GM12872 (cell line): ENCODE measurements at regions not wholly inside any gene's neighbourhood (a gene's known extent, or its start where the extent isn't known, plus 50 kb on each side); places are given as distances from the start of the nearest gene placed in this dataset.

Experiments used
- TF ChIP-seq, protein P1 (sequence below): IDR thresholded peaks from 3 replicates; pipeline ENCODE4 v1.5.1; 2011; ENCODE audit warnings: low read depth, mild to moderate bottlenecking, low read length, moderate library complexity; ENCODE audit not compliant: insufficient read depth

GRCh38 chr17:65406552-65406951 is 154.9 kb downstream of the AXIN2 start:
- TF ChIP-seq, protein P1, sequence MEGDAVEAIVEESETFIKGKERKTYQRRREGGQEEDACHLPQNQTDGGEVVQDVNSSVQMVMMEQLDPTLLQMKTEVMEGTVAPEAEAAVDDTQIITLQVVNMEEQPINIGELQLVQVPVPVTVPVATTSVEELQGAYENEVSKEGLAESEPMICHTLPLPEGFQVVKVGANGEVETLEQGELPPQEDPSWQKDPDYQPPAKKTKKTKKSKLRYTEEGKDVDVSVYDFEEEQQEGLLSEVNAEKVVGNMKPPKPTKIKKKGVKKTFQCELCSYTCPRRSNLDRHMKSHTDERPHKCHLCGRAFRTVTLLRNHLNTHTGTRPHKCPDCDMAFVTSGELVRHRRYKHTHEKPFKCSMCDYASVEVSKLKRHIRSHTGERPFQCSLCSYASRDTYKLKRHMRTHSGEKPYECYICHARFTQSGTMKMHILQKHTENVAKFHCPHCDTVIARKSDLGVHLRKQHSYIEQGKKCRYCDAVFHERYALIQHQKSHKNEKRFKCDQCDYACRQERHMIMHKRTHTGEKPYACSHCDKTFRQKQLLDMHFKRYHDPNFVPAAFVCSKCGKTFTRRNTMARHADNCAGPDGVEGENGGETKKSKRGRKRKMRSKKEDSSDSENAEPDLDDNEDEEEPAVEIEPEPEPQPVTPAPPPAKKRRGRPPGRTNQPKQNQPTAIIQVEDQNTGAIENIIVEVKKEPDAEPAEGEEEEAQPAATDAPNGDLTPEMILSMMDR = no peak

DNA sequence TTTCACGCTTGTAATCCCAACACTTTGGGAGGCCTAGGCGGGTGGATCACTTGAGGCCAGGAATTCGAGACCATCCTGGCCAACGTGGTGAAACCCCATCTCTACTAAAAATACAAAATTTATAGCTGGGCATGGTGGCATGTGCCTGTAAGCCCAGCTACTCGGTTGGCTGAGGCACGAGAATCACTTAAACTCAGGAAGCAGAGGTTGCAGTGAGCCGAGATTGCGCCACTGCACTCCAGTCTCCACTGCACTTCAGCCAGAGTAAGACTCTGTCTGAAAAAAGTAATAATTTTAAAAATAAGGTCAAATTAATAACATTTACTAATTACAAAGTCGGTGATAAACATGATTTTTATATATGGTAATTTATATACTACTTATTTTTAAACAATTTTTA is 155.9 kb downstream of the AXIN2 start:
- TF ChIP-seq, protein P1 = no peak

DNA sequence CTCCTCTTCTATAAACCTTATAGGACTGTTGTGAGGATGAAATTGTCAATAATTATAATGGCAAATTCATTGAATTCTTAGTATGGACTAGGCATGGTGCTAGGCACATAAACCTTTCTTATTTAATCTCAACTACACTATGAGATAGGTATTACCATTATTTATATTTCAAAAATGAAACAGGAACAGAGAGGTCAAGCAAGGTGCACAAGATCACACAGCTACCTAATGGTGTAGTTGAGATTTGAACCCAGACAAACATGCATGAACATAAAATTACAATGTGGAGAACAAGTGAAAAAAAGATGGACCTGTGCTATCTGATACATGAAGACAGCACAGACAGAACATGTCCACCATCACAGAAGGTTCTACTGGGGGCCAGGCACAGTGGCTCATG is 156.7 kb downstream of the AXIN2 start:
- TF ChIP-seq, protein P1 = no peak

- TF ChIP-seq, protein P1 = no peak
Observed at GRCh38 chr17:65403626-65404025, 157.8 kb downstream of the AXIN2 start.

DNA sequence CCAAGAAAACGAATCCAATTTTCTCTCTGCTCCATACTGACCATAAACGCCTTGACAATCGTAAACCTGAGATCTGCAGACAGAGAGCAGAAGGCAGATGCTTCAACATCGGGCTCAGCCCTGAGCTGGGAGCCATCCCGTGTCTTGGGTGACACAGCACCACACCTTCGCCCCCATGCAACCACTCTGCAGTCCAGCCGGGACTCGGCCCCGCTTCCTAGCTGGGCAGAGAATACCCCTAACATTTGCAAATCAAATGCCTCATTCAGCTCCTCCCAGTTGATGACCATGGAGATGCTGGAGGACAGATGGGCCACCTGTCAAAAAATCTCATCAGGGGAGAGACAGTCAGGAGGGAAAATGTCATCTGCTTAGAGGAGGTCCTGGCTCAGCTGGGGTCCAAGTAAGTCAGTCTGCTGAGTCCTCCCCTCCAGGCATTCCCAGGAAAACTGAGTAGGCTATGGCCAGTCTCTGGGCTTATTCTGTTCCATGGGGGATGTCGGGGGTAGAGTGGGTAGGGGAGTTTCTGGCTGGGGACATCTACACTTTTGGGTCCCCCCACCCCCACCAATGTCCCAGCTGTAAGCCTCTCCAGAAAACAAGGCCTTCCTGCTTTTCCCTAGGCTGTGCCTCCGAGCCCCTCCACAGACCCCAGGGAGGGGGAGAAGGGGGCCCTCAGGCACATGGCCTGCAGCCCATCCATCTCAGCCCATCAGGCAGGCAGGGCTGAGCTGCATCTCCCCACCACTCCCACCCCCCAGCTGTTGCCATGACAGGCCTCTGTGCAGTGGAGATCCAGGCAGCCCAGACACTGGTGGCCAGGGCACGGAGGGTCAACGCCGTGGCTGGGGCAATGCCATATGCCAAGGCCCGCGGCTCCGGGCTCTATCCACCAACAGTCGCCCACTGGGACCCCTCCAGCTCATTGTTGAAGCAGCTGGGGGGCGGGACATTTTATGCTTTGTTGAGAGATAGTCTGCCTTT is 158.6 kb downstream of the AXIN2 start:
- TF ChIP-seq, protein P1 = no peak

DNA sequence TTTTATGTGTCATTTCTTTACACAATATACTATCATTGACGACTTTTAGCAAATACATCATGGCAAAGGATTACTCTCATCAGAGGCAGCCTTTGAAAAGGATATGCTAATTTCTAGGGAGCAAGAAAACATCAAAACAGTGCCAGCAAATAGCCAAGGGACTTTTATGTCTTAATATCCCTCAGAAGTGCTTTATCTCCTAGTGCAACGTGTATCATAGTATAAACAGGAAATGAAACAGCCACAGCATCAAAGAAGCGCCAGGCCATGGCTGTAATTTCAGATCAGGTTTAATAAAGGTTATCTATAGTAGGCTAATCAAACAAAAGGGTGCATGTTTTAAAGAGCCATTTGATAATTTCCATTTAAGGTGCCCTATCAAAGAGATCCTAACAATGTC is 159.9 kb downstream of the AXIN2 start:
- TF ChIP-seq, protein P1 = no peak

- TF ChIP-seq, protein P1 = no peak
Observed at GRCh38 chr17:65400701-65401100, 160.7 kb downstream of the AXIN2 start.
